Gastrocnemius medialis (tissue), 4 donors: ENCODE measurements at regions not wholly inside any gene's neighbourhood (a gene's known extent, or its start where the extent isn't known, plus 50 kb on each side); places are given as distances from the start of the nearest gene placed in this dataset.

Source experiments
- ATAC-seq, 2 donors: fragments of 150-250 bp; one replicate each; pipeline ENCODE4 v1.9.1; 2016
- DNase-seq, 2 donors: peaks; one replicate each; pipeline ENCODE4 v3.0.0-alpha.2; 2019
- H3K27ac ChIP-seq, 4 donors: fragments of 200-600 bp; sonication (generic); 1 replicate in 1 of 4; 2 replicates in 3 of 4; pipeline ENCODE4 v1.5.1; 2016 to 2018; ENCODE audit warnings: mild to moderate bottlenecking in 2 of 4, moderate library complexity in 1 of 4
- H3K27me3 ChIP-seq, 3 donors: fragments of 200-600 bp; sonication (generic) in 2 of 3; 1 replicate in 1 of 3; 2 replicates in 2 of 3; pipeline versions ENCODE4 v1.5.1 to v1.6.0; 2016 to 2019; ENCODE audit warnings: mild to moderate bottlenecking in 1 of 3, moderate library complexity in 1 of 3
- H3K36me3 ChIP-seq, 2 donors: fragments of 200-600 bp; sonication (generic) in 1 of 2; one replicate each; pipeline ENCODE4 v1.5.1; 2017 to 2018
- H3K4me1 ChIP-seq, 2 donors: fragments of 200-600 bp; sonication (generic) in 1 of 2; one replicate each; pipeline ENCODE4 v1.5.1; 2016 to 2017; ENCODE audit warnings: mild to moderate bottlenecking in 2 of 2
- H3K4me3 ChIP-seq, 4 donors: fragments of 200-600 bp; sonication (generic) in 3 of 4; 1 replicate in 1 of 4; 2 replicates in 3 of 4; pipeline ENCODE4 v1.5.1; 2016 to 2019; ENCODE audit warnings: mild to moderate bottlenecking in 2 of 4
- H3K9me3 ChIP-seq, 3 donors: fragments of 200-600 bp; sonication (generic) in 2 of 3; 1 replicate in 1 of 3; 2 replicates in 2 of 3; pipeline ENCODE4 v1.5.1; 2016 to 2019
- CTCF ChIP-seq, 5 experiments: fragments of 450-650 bp in 3 of 5; fragments of 200-600 bp in 2 of 5; sonication (generic) in 2 of 5; IDR thresholded peaks in 4 of 5; conservative IDR thresholded peaks in 1 of 5; 1 replicate in 4 of 5; 2 replicates in 1 of 5; pipeline ENCODE4 v1.5.1; 2016 to 2019; ENCODE audit warnings: antibody characterized with exemption in 5 of 5, mild to moderate bottlenecking in 3 of 5, moderate library complexity in 3 of 5
- POLR2A ChIP-seq, 2 donors: fragments of 450-650 bp; IDR thresholded peaks; one replicate each; pipeline ENCODE4 v1.6.1; 2017; ENCODE audit warnings: antibody characterized with exemption in 2 of 2, mild to moderate bottlenecking in 2 of 2, moderate library complexity in 2 of 2
- in situ Hi-C, 4 donors: fragments of 200-750 bp; cut with MboI; loops; one replicate each; pipeline versions ENCODE4 v1.15.0 to v1.8.0; 2017; ENCODE audit warnings: low sequenced_read_pairs in 4 of 4
- intact Hi-C: fragments of 100-400 bp; cut with DNase I; formaldehyde crosslinking; loops from one replicate; pipeline ENCODE4 v1.15.1; 2023; ENCODE audit warnings: low total_unique reads

- DNase-seq (no peak), ATAC-seq (no peak)
- Histone ChIP-seq H3K27me3 (no peaks in the 10 kb centered on the region), H3K9me3 (no peaks in the 10 kb centered on the region), H3K27ac (no peak overlapping the region), H3K4me3 (no peak overlapping the region), H3K36me3 (no peaks in the 10 kb centered on the region), H3K4me1 (no peaks in the 10 kb centered on the region)
- in situ Hi-C loops = no loop called here
- TF ChIP-seq POLR2A (IDR thresholded peaks at IDR 0.05) (no peak), CTCF (IDR thresholded peaks at IDR 0.05 in 4 of 5, conservative IDR thresholded peaks at IDR 0.05 in 1 of 5) (no peak)
- intact Hi-C loops = no loop called here
These were observed 1227.7 kb downstream of the EFNB2 start for GRCh38 chr13:105307776-105308175.

GRCh38 chr13:105297839-105298238, 1237.6 kb downstream of the EFNB2 start:
- TF ChIP-seq CTCF (IDR thresholded peaks at IDR 0.05 in 4 of 5, conservative IDR thresholded peaks at IDR 0.05 in 1 of 5) (no peak), POLR2A (IDR thresholded peaks at IDR 0.05) (no peak)
- Histone ChIP-seq H3K36me3 (no peaks in the 10 kb centered on the region), H3K4me1 (no peaks in the 10 kb centered on the region), H3K9me3 (no peaks in the 10 kb centered on the region), H3K4me3 (no peak overlapping the region), H3K27ac (no peak overlapping the region), H3K27me3 (no peaks in the 10 kb centered on the region)
- intact Hi-C loops = no loop called here
- DNase-seq = no peak
- no peak for ATAC-seq
- in situ Hi-C loops = no loop called here

- no peak for DNase-seq
- no peaks in the 10 kb centered on the region for H3K36me3 ChIP-seq
- no peaks in the 10 kb centered on the region for H3K9me3 ChIP-seq
- no peak overlapping the region for H3K4me3 ChIP-seq
- no peak for TF ChIP-seq CTCF (IDR thresholded peaks at IDR 0.05 in 4 of 5, conservative IDR thresholded peaks at IDR 0.05 in 1 of 5)
- no peak for TF ChIP-seq POLR2A (IDR thresholded peaks at IDR 0.05)
- H3K27me3 ChIP-seq = no peaks in the 10 kb centered on the region
- no peaks in the 10 kb centered on the region for H3K4me1 ChIP-seq
- ATAC-seq = no peak
- H3K27ac ChIP-seq = no peak overlapping the region
- intact Hi-C loops (no loop called here), in situ Hi-C loops (no loop called here)
These were observed 1243.5 kb downstream of the EFNB2 start for GRCh38 chr13:105291987-105292386.

- no peak for DNase-seq
- H3K4me1 ChIP-seq = no peaks in the 10 kb centered on the region
- in situ Hi-C loops (no loop called here), intact Hi-C loops (no loop called here)
- H3K27me3 ChIP-seq = no peaks in the 10 kb centered on the region
- H3K9me3 ChIP-seq = no peaks in the 10 kb centered on the region
- no peak overlapping the region for H3K4me3 ChIP-seq
- H3K36me3 ChIP-seq = no peaks in the 10 kb centered on the region
- TF ChIP-seq POLR2A (IDR thresholded peaks at IDR 0.05) (no peak), CTCF (IDR thresholded peaks at IDR 0.05 in 4 of 5, conservative IDR thresholded peaks at IDR 0.05 in 1 of 5) (no peak)
- no peak for ATAC-seq
- H3K27ac ChIP-seq = no peak overlapping the region
These were observed 1244.9 kb downstream of the EFNB2 start for GRCh38 chr13:105290596-105290995.

GRCh38 chr13:105285526-105285925, 1249.9 kb downstream of the EFNB2 start:
- Histone ChIP-seq H3K4me1 (no peaks in the 10 kb centered on the region), H3K36me3 (no peaks in the 10 kb centered on the region), H3K4me3 (no peak overlapping the region), H3K27ac (no peak overlapping the region), H3K9me3 (no peaks in the 10 kb centered on the region), H3K27me3 (no peaks in the 10 kb centered on the region)
- no peak for TF ChIP-seq POLR2A (IDR thresholded peaks at IDR 0.05)
- no peak for TF ChIP-seq CTCF (IDR thresholded peaks at IDR 0.05 in 4 of 5, conservative IDR thresholded peaks at IDR 0.05 in 1 of 5)
- DNase-seq (no peak), ATAC-seq (no peak)
- in situ Hi-C loops = no loop called here
- intact Hi-C loops = no loop called here
